Brain microvascular endothelial cell (primary cell): ENCODE measurements at regions not wholly inside any gene's neighbourhood (a gene's known extent, or its start where the extent isn't known, plus 50 kb on each side); places are given as distances from the start of the nearest gene placed in this dataset.
"Not testable (repeated sequence)": the region's sequence is repeated elsewhere in the genome, so short reads cannot be mapped to it uniquely, and the experiment has no call there.

ENCODE experiments used
- DNase-seq: peaks from one replicate; pipeline ENCODE4 v3.0.0-alpha.2; 2020
- H3K27ac ChIP-seq: fragments of 250-450 bp; sonication (Bioruptor Pico); 2 replicates; pipeline ENCODE4 v1.5.1; 2020; ENCODE audit warnings: mild to moderate bottlenecking, moderate library complexity
- H3K27me3 ChIP-seq: fragments of 250-450 bp; sonication (Bioruptor Pico); replicated peaks from 2 replicates; pipeline ENCODE4 v1.5.1; 2020; ENCODE audit warnings: mild to moderate bottlenecking
- H3K36me3 ChIP-seq: fragments of 250-450 bp; sonication (Bioruptor Pico); replicated peaks from 2 replicates; pipeline ENCODE4 v1.5.1; 2020; ENCODE audit warnings: mild to moderate bottlenecking
- H3K4me3 ChIP-seq: 2 replicates; pipeline ENCODE4 v1.5.1; 2011; ENCODE audit warnings: low read depth, mild to moderate bottlenecking, control low read depth, low read length, moderate library complexity
- in situ Hi-C: cut with HindIII; loops from 2 replicates; pipeline ENCODE4 v1.10.0; 2017; ENCODE audit warnings: low sequenced_read_pairs, low pct_ligation_motif_present
- TF ChIP-seq, protein P1 (sequence below): IDR thresholded peaks from 2 replicates; pipeline ENCODE4 v1.5.1; 2011; ENCODE audit warnings: low read depth, mild to moderate bottlenecking, moderate library complexity, low read length, control low read depth, inconsistent platforms; ENCODE audit errors: missing control alignments

GRCh38 chr1:86633306-86633838 lies 71.0 kb upstream of the SH3GLB1 start:
- H3K4me3 ChIP-seq, H3K27me3 ChIP-seq, DNase-seq, in situ Hi-C loops, H3K36me3 ChIP-seq, H3K27ac ChIP-seq: not testable (repeated sequence)

GRCh38 chr1:86633921-86634320 lies 70.5 kb upstream of the SH3GLB1 start:
- TF ChIP-seq, protein P1, sequence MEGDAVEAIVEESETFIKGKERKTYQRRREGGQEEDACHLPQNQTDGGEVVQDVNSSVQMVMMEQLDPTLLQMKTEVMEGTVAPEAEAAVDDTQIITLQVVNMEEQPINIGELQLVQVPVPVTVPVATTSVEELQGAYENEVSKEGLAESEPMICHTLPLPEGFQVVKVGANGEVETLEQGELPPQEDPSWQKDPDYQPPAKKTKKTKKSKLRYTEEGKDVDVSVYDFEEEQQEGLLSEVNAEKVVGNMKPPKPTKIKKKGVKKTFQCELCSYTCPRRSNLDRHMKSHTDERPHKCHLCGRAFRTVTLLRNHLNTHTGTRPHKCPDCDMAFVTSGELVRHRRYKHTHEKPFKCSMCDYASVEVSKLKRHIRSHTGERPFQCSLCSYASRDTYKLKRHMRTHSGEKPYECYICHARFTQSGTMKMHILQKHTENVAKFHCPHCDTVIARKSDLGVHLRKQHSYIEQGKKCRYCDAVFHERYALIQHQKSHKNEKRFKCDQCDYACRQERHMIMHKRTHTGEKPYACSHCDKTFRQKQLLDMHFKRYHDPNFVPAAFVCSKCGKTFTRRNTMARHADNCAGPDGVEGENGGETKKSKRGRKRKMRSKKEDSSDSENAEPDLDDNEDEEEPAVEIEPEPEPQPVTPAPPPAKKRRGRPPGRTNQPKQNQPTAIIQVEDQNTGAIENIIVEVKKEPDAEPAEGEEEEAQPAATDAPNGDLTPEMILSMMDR: no peak
- Histone ChIP-seq H3K27ac (no peak overlapping the region), H3K27me3 (no peaks in the 10 kb centered on the region), H3K36me3 (no peaks in the 10 kb centered on the region), H3K4me3 (no peak overlapping the region)
- no peak for DNase-seq
- in situ Hi-C loops: no loop called here

DNA sequence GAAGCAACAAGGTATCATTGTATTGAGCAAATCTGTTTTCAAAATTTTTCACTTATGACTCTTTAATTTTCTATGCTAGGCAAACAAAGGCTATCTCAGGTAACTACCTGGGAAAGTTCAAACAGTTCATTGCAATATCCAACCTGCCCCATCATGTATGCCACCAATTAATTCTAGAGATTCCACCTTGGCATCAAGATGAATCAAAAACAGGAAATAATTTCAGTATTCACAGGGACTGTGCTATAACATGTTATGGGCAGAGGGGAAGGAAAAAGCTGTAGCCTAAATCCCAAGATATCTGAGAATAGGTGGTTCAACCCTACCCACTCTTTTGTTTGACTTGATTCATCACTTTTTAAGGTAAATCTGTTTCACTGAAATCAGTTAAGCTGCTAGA lies 67.5 kb upstream of the SH3GLB1 start:
- no peaks in the 10 kb centered on the region for H3K27me3 ChIP-seq
- H3K4me3 ChIP-seq: no peak overlapping the region
- in situ Hi-C loops: no loop called here
- H3K36me3 ChIP-seq: no peaks in the 10 kb centered on the region
- TF ChIP-seq, protein P1: no peak
- DNase-seq: no peak
- no peak overlapping the region for H3K27ac ChIP-seq

- Histone ChIP-seq H3K27ac (no peak overlapping the region), H3K27me3 (no peaks in the 10 kb centered on the region), H3K4me3 (no peak overlapping the region), H3K36me3 (no peaks in the 10 kb centered on the region)
- TF ChIP-seq, protein P1: no peak
- in situ Hi-C loops: no loop called here
- peak; percentile 31 for DNase-seq
Measured at GRCh38 chr1:86640161-86640670, 64.2 kb upstream of the SH3GLB1 start.

GRCh38 chr1:86641318-86641717 lies 63.1 kb upstream of the SH3GLB1 start:
- TF ChIP-seq, protein P1: no peak
- H3K27me3 ChIP-seq: no peaks in the 10 kb centered on the region
- no peak overlapping the region for H3K27ac ChIP-seq
- in situ Hi-C loops: no loop called here
- no peaks in the 10 kb centered on the region for H3K36me3 ChIP-seq
- no peak overlapping the region for H3K4me3 ChIP-seq
- no peak for DNase-seq

DNA sequence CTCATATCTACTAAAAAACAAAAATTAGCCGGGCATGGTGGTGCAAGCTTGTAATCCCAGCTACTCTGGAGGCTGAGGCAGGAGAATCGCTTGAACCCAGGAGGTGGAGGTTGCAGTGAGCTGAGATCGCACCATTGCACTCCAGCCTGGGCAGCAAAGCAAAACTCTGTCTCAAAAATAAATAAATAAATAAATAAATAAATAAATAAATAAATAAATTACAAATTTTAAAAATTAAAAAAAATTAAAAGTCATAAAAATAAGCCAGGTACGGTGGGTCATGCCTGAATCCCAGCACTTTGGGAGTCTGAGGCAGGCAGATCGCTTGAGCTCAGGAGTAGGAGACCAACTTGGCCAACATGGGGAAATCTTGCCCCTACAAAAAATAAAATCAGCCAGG lies 59.7 kb upstream of the SH3GLB1 start:
- DNase-seq, in situ Hi-C loops, H3K27me3 ChIP-seq, H3K27ac ChIP-seq, H3K4me3 ChIP-seq, H3K36me3 ChIP-seq: not testable (repeated sequence)

DNA sequence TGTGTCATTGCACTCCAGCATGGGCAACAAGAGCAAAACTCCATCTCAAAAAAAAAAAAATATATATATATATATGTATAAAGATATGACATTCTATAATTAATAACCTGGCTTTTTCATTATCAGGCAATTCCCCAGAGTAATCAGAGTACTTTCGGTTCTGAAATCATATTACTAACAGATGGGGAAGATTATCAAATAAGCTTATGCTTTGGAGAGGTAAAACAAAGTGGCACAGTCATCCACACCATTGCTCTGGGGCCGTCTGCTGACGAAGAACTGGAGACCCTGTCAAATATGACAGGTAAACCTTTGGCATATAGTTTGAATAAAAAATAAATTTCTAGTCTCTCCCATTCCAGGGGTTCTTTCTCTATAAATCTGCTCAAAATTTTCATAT lies 58.5 kb upstream of the SH3GLB1 start:
- no peaks in the 10 kb centered on the region for H3K36me3 ChIP-seq
- TF ChIP-seq, protein P1: no peak
- DNase-seq: no peak
- H3K27ac ChIP-seq: no peak overlapping the region
- no peak overlapping the region for H3K4me3 ChIP-seq
- no peaks in the 10 kb centered on the region for H3K27me3 ChIP-seq
- in situ Hi-C loops: no loop called here
